ENCODE measurements at regions not wholly inside any gene's neighbourhood (a gene's known extent, or its start where the extent isn't known, plus 50 kb on each side); places are given as distances from the start of the nearest gene placed in this dataset.

DNA sequence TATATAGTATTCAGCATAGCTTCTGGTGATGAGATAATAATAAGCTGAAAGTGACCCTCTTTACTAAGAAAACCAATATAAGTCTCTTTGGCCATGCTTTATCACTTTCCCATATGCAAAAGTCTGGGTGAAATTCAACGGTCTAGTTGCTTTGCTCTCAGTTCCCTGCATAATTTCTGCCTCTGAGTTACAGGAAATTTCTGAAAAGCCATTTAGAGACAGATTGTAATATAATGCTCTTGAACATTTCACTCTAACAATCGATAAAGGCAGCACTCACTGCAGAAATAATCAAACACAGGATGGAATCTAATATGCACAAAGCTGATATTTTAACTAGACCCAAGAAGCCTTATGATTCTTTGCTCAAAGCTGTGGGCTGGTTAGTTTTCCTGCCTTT lies 100.1 kb upstream of the LIFR start:
- TF ChIP-seq, protein P1, sequence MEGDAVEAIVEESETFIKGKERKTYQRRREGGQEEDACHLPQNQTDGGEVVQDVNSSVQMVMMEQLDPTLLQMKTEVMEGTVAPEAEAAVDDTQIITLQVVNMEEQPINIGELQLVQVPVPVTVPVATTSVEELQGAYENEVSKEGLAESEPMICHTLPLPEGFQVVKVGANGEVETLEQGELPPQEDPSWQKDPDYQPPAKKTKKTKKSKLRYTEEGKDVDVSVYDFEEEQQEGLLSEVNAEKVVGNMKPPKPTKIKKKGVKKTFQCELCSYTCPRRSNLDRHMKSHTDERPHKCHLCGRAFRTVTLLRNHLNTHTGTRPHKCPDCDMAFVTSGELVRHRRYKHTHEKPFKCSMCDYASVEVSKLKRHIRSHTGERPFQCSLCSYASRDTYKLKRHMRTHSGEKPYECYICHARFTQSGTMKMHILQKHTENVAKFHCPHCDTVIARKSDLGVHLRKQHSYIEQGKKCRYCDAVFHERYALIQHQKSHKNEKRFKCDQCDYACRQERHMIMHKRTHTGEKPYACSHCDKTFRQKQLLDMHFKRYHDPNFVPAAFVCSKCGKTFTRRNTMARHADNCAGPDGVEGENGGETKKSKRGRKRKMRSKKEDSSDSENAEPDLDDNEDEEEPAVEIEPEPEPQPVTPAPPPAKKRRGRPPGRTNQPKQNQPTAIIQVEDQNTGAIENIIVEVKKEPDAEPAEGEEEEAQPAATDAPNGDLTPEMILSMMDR (IDR thresholded peaks at IDR 0.05) = no peak
- Histone ChIP-seq H3K4me3 (no peak overlapping the region), H3K27ac (no peak overlapping the region)
- no peak for DNase-seq (ENCODE audit: low spot score)

DNA sequence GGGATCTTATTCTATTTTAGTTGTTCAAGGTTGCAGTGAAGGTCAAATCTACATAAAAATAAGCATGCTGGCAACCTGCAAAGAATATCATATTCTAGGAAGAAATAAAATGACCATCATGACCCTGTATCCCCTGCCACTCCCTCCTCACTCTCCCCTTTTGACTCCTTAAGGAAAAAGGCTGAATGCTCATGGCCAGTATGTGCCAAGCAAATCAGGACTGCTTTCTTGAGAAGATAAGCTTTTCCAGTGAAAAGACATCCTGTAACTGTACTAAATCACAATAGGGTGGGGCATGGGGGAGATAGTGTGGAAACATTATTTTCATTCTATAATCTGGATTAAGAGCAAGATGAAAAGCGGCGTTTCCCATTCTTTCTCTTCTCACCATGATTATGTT lies 100.6 kb upstream of the LIFR start:
- TF ChIP-seq, protein P1 (IDR thresholded peaks at IDR 0.05) = no peak
- H3K27ac ChIP-seq = no peak overlapping the region

DNA sequence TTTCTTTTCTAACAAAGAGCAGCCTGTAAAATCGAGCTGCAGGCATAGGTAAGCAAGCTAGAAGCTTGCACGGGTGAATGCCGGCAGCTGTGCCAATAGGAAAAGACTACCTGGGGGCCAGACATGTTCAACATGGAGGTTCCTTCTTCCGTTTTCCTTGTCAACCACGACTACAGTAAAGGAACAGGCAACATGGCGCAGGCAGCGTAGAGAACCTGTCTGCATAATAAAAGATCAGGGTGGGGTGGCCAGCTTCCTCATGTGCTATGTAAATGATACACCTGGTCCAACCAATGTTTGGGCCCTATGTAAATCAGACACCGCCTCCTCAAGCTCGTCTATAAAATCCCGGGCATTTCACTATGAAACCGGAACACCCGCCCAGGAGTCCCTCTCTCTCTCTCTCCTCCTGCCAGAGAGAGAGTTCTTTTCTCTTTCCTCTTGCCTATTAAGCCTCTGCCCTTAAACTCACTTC lies 103.8 kb upstream of the LIFR start:
- no peak overlapping the region for H3K27ac ChIP-seq
- TF ChIP-seq, protein P1 (IDR thresholded peaks at IDR 0.05) = no peak

More for the DNA sequence above, 100.6 kb upstream of the LIFR start:
- no peak overlapping the region for H3K4me3 ChIP-seq
- DNase-seq (ENCODE audit: low spot score) = no peak

DNA sequence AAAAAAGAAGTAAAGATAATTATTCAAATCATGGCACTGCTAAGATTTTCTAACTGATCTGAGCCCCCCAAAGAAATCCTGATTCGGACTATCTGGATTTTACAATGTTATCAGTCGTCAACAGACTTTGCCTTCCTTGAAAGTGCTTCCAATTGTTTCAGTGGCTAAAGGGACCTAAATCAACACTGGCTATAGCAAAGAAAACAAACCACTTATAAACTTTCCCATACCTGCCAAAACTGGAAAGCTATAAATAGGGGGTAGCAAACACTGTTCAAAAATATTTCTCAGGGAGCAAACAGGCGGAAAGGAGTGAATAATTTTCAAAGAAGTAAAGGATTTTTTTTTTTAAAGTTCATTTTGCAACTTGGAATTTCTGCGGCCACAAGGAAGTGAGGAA lies 105.6 kb upstream of the LIFR start:
- Histone ChIP-seq H3K4me3 (no peak overlapping the region), H3K27ac (peak overlapping the region in 1 of 2 donors; percentile 4)
- TF ChIP-seq, protein P1 (IDR thresholded peaks at IDR 0.05) = no peak
- no peak for DNase-seq (ENCODE audit: low spot score)

More for the DNA sequence above, 103.8 kb upstream of the LIFR start:
- no peak overlapping the region for H3K4me3 ChIP-seq
- no peak for DNase-seq (ENCODE audit: low spot score)

DNA sequence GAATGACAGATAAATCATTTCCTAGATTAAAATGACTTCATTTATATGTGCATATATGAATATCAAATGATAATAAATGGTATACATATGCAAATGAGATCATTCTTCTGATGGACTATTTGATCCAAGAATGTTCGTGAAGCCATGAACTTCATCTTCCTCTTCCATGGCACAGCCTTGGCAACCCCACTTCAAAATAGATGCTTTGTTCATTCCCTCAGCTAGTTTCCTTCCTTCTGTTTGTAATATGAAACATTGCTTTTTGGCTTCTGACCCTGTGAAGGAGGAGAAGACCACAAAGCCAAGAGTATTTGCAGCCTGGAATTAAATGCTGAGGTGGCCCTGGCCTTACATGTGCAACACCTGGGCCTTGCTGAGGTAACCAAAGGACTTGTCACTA lies 106.8 kb upstream of the LIFR start:
- TF ChIP-seq, protein P1 (IDR thresholded peaks at IDR 0.05) = no peak
- no peak overlapping the region for H3K27ac ChIP-seq
- no peak for DNase-seq (ENCODE audit: low spot score)
- no peak overlapping the region for H3K4me3 ChIP-seq

DNA sequence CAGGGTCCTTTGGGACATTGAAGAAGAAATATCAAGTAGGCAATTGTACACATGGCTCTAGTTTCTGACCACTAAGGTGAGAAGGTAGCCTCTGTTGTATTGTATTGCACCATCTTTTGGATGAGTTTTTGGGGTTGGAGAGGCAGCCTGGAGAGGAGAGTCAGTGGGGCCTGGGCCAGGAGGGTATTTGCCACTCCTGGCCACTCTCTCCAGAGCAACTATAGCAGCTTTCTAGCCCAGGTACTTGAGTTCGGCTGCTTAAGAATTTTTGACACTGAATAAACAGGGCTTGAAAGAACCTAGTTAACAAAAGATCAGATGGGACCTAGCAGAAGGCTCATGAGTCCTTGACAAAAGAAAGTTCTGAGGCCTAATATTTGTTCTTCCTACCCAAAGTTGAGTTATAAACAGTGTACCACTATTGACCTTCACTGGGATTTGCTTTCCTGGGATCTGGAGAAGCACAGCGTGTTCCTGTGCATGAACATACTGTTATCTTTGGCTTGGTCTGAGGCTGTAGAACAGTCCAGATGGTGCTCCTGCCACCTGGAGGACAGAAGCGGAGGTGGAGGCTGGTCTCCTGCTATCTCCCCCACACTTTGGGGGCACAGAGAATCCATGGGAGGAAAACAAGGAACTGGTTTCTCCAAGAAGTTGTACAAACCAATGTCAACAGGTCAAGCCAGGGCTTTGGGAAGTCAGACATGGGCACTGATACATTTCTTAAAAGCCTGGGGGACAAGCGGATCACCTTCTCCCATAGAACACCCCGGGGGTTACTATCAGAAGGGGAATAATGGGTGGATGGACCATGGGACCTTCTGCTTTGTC lies 110.4 kb upstream of the LIFR start:
- Histone ChIP-seq H3K27ac (peak overlapping the region; percentile 85 to 86), H3K4me3 (no peak overlapping the region)
- TF ChIP-seq, protein P1 (IDR thresholded peaks at IDR 0.05) = peak; percentile 71
- DNase-seq (ENCODE audit: low spot score) = no peak

DNA sequence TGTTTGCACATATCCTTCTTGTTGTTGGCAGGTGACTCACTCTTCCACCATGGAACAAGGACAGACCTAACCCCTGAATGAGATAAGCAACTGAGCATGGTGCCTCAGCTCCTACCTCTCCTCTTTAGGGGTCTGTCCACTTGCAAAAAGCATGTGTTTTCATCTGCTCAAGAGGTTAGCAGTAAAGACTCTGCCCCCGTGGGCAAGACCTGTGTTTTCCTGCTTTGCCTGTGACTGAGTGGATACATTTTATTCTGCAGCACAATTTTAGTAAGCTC lies 111.0 kb upstream of the LIFR start:
- no peak overlapping the region for H3K4me3 ChIP-seq
- DNase-seq (ENCODE audit: low spot score) = no peak
- H3K27ac ChIP-seq = peak overlapping the region in 1 of 2 donors; percentile 86
- TF ChIP-seq, protein P1 (IDR thresholded peaks at IDR 0.05) = no peak
